ENCODE measurements at regions not wholly inside any gene's neighbourhood (a gene's known extent, or its start where the extent isn't known, plus 50 kb on each side); places are given as distances from the start of the nearest gene placed in this dataset.
A peak's percentile ranks its signal among the peaks of the same experiment; 100 is the strongest.

GRCh38 chr1:172717722-172718465 is 59.0 kb downstream of the FASLG start:
- no peak for TF ChIP-seq CTCF (IDR thresholded peaks at IDR 0.05; ENCODE audit: insufficient read depth, low read length)
- no peak overlapping the region for H3K4me3 ChIP-seq (ENCODE audit: low read depth, low read length)
- DNase-seq (ENCODE audit: low read depth) = no peak

- no peak overlapping the region for H3K4me3 ChIP-seq (ENCODE audit: low read depth, low read length)
- DNase-seq (ENCODE audit: low read depth) = peak; percentile 76
- no peak for TF ChIP-seq CTCF (IDR thresholded peaks at IDR 0.05; ENCODE audit: insufficient read depth, low read length)
These were observed 60.2 kb downstream of the FASLG start for GRCh38 chr1:172719066-172719627.

GRCh38 chr1:172719694-172720138 is 60.8 kb downstream of the FASLG start:
- peak; percentile 77 for TF ChIP-seq CTCF (IDR thresholded peaks at IDR 0.05; ENCODE audit: insufficient read depth, low read length)
- DNase-seq (ENCODE audit: low read depth) = peak; percentile 71
- H3K4me3 ChIP-seq (ENCODE audit: low read depth, low read length) = no peak overlapping the region

- TF ChIP-seq CTCF (IDR thresholded peaks at IDR 0.05; ENCODE audit: insufficient read depth, low read length) = no peak
- DNase-seq (ENCODE audit: low read depth) = no peak
These were observed 61.4 kb downstream of the FASLG start for GRCh38 chr1:172720339-172720738.

GRCh38 chr1:172723251-172723650 is 64.3 kb downstream of the FASLG start:
- TF ChIP-seq CTCF (IDR thresholded peaks at IDR 0.05; ENCODE audit: insufficient read depth, low read length) = no peak
- no peak overlapping the region for H3K4me3 ChIP-seq (ENCODE audit: low read depth, low read length)
- DNase-seq (ENCODE audit: low read depth) = peak; percentile 57

More at GRCh38 chr1:172720339-172720738, 61.4 kb downstream of the FASLG start:
- H3K4me3 ChIP-seq (ENCODE audit: low read depth, low read length) = no peak overlapping the region

- no peak for DNase-seq (ENCODE audit: low read depth)
- TF ChIP-seq CTCF (IDR thresholded peaks at IDR 0.05; ENCODE audit: insufficient read depth, low read length) = no peak
- H3K4me3 ChIP-seq (ENCODE audit: low read depth, low read length) = no peak overlapping the region
These were observed 65.3 kb downstream of the FASLG start for GRCh38 chr1:172724232-172724631.
